HG03432 (cell line): ENCODE measurements at regions not wholly inside any gene's neighbourhood (a gene's known extent, or its start where the extent isn't known, plus 50 kb on each side); places are given as distances from the start of the nearest gene placed in this dataset.
"Not testable (repeated sequence)": the region's sequence is repeated elsewhere in the genome, so short reads cannot be mapped to it uniquely, and the experiment has no call there.

Experiments
- ATAC-seq: cut with Tn5 transposase; IDR thresholded peaks from one replicate; pipeline ENCODE4 v1.9.1; 2021; ENCODE audit warnings: mild to moderate bottlenecking, moderate library complexity; ENCODE audit not compliant: unreplicated experiment

GRCh38 chr10:9061871-9062270 lies 1007.4 kb downstream of the GATA3 start:
- no peak for ATAC-seq

DNA sequence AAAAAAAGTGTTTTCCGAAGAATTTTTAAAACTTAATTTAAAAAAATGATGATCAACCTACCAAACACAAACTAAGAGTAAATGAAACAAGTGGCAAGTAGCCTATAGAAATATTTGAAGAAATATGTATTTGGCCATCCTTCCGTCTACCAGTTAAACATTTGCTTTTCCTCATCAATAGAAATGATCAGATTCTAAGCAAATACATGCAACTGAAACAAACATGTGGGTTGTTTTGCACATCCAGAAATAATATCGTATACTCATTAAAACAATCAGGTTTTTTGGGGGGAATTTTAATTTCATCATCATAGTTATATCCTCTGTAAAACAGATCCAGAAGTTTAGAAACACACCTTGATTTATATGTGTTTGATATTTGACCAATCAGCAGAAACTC lies 1011.7 kb downstream of the GATA3 start:
- ATAC-seq = no peak

DNA sequence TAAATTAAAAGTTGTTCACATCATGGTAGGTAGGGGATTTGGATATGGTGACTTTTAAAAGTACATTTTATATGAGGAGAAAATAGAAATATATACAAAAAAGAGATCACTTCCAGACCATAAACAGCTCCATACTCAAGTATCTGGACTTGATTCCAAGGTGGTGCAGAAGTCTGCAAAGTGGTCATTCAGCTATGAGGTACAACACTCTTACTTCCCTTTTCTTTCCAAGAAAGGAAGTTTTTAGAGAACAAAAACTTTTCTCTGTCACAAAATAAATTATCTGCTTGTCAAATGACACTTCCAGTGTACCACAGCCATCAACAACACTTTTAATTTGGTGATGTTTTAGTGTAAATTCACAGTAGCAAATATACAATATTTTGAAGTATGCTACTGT lies 1013.5 kb downstream of the GATA3 start:
- ATAC-seq = no peak

GRCh38 chr10:9069136-9069535 lies 1014.6 kb downstream of the GATA3 start:
- ATAC-seq = no peak

- ATAC-seq = no peak
These were observed 1020.9 kb downstream of the GATA3 start for GRCh38 chr10:9075420-9075819.

DNA sequence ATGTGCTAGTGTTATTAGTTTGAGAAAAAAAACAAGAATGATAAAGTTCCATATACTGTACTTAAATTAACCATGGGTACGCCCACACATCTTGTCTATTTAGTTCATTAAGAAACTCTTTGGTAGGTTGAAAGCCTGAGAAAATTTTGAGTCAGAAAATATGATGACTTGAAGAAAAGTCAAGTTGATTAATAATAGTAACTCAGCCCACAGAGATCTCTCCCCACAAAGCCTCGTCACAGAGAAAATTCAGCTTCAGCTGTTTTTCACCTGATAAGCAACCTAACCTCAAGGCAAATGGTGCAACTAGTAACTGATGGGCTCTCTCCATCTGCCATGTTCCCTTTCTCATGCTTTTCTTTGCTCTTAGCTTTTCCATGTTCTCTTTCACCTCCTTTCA lies 1021.6 kb downstream of the GATA3 start:
- ATAC-seq = no peak

DNA sequence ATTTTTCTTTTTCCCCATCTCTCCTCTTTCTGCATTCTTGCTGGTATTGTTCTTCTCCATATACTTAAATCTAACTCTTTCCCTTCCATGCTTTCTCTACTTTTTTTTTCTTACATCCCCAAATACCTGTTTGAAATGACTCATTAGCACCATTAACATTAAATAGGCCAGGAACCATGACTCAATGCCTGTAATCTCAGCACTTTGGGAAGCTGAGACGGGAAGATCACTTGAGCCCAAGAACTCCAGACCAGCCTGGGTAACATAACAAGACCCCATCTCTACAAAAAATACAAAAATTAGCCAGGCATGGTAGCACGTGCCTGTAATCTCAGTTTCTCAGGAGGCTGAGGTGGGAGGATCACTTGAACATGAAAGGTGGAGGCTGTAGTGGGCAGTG lies 1026.8 kb downstream of the GATA3 start:
- no peak for ATAC-seq

GRCh38 chr10:9081961-9082360 lies 1027.5 kb downstream of the GATA3 start:
- ATAC-seq = no peak

- ATAC-seq = no peak
These were observed 1037.1 kb downstream of the GATA3 start for GRCh38 chr10:9091530-9092093.

DNA sequence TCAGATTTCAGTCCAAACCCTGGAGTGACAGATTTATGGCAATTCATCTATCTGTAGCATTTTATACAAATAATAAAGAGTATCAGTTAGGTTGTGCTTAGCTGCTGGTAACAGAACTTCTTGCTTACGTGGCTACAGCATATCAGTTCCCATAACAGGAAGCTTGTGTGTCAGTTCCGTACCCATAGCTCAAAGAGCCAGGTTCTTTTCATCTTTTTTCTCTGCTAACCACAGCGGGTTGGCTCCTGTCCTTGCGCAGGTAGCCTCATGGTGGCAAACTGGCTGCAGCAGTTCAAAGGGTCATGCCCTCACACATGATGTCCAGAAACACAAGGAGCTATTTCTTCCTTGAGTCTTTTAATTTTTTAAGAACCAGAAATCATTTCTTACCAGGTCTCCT lies 1041.8 kb downstream of the GATA3 start:
- no peak for ATAC-seq

- no peak for ATAC-seq
These were observed 1042.9 kb downstream of the GATA3 start for GRCh38 chr10:9097206-9097990.

DNA sequence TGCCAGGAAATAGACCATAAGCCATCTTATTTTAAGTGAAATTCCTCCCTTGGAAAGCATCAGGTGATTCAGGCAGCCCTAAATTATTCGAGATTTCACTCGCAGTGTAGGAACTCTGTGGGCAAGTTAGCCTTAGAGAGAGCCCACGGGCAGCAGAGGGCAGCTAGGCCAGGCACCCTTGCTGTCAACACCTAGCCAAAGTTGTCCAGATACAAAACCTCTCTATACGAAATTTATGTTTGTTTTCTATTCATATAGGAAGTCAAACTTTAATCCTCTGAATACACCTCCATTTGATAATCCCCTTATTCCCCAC lies 1043.5 kb downstream of the GATA3 start:
- no peak for ATAC-seq

- ATAC-seq = no peak
These were observed 1047.5 kb downstream of the GATA3 start for GRCh38 chr10:9102026-9102425.

- ATAC-seq = no peak
These were observed 1048.8 kb downstream of the GATA3 start for GRCh38 chr10:9103301-9103700.

- ATAC-seq = no peak
These were observed 1057.5 kb downstream of the GATA3 start for GRCh38 chr10:9111976-9112375.

- no peak for ATAC-seq
These were observed 1072.2 kb downstream of the GATA3 start for GRCh38 chr10:9126728-9127127.

- ATAC-seq = no peak
These were observed 1082.9 kb downstream of the GATA3 start for GRCh38 chr10:9137368-9137767.

DNA sequence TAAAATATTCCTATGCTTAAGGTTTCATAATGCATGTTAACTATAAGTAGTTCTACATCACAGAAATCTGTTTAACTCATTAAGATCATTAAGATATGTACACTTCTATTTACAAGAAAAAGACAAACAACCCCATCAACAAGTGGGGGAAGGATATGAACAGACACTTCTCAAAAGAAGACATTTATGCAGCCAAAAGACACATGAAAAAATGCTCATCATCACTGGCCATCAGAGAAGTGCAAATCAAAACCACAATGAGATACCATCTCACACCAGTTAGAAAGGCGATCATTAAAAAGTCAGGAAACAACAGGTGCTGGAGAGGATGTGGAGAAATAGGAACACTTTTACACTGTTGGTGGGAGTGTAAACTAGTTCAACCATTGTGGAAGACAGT lies 1084.3 kb downstream of the GATA3 start:
- ATAC-seq = not testable (repeated sequence)

DNA sequence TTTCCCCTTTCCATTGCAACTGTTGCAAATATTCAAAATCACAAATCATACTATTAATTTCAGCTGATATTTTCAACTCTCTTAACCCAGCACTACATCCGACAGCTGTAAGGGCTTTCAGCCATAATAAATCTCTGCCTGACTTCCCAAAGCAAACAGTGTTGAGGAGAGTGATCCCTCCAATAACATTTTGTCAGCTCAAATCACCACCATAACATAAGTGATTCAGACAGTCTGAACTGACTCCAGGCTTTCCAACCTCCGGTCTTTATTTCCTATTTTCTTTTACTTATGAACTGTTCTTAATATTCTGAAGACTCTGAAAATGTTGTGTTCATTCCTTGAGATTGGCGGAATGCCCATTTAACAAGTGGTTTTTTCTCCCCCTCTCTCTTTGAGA lies 1085.9 kb downstream of the GATA3 start:
- no peak for ATAC-seq

- no peak for ATAC-seq
These were observed 1093.0 kb downstream of the GATA3 start for GRCh38 chr10:9147475-9147874.

DNA sequence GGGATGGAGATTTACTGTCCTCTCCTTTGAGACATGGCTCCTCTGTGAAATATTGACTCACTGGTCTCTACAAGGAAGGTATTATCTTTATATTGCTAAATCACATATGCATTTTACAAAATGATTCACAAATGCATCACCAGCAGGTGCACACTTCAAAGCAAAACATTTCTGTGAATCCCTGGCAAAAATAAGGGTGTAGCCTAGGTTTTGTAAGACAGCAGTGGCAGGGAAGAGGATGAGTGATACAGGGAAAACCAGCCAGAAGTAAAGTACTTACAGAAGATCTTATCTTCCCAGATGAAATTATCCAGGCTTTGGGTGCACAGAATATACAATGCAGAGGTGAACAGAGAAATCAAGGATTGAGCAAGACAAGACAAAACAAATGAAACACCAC lies 1094.6 kb downstream of the GATA3 start:
- ATAC-seq = no peak

DNA sequence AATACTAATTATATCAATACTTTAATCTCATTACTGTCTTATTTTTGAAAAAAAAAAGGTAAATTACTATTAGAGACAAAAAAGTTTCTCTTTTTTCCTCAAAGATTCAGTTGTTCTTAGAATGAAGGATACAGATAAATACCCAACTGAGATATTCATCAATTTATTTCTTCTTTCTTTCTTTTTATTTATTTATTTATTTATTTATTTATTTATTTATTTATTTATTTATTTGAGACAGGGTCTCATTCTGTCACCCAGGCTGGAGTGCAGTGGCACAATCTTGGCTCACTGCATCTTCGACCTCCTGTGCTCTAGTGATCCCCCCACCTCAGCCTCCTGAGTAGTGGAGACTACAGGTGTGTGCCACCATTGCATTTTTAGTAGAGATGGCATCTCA lies 1098.6 kb downstream of the GATA3 start:
- ATAC-seq = not testable (repeated sequence)

DNA sequence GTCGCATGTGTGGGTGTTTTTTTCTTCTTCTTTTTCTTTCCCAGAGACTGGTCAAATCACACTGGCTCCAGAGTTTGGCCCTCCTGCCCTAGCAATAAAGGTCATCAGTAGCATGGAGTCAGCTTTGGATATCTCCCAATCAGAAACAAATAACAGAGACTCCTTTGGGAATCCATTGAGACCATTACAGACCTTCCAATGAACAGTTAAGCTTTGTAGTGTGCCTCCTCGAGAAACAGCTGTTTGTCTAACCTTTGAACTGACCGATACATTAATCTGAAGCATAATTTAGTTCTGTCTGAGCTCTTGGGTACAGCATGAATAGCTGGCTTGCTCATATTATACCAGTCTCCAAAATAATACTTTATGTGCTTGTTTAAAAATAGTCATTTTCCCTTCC lies 1103.2 kb downstream of the GATA3 start:
- ATAC-seq = no peak
